GM21515 (cell line): ENCODE measurements at regions not wholly inside any gene's neighbourhood (a gene's known extent, or its start where the extent isn't known, plus 50 kb on each side); places are given as distances from the start of the nearest gene placed in this dataset.

Experiments used
- ATAC-seq: cut with Tn5 transposase; IDR thresholded peaks from one replicate; pipeline ENCODE4 v1.9.1; 2021; ENCODE audit not compliant: unreplicated experiment

DNA sequence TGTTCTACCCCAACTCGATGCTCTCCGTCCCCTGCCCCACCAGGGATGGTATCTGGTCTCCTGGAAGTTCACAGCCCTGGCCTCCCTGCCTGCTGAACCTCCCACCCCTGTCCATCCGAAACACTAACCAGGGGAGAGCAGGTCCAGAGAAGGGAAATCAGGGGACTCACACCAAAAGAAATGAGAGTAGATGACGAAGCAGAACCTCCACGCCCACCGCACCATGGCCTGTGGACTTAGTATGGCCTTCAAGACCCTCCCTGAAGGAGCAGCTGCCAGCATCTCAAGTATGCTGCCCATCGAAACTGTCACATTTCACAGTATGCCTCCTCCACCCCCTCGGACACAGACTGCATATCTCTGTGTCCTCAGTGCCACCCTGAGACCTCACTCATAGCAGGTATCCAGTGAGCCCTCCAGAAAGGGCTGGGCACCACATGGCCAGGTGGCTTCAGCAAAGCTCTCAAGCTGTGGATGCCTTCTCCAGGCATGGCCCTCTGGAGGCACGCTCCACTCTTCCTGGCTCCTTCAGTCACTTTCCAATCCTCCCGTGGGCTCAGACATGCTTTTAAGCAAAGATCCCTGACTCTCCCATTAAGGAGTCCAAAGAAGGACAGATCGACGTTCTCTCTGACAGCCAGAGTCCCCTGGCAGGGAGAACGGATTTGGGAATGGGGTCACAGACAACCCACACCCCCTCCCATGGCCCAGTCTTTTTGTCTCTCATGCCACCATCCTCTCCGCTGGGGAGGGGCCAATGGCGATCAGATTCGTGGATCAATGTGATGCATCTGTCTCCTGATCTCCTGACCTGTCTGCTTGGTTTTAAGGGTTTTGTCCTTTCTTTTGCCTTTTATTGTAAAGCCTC lies 158.4 kb downstream of the ANKRD60 start:
- no peak for ATAC-seq

DNA sequence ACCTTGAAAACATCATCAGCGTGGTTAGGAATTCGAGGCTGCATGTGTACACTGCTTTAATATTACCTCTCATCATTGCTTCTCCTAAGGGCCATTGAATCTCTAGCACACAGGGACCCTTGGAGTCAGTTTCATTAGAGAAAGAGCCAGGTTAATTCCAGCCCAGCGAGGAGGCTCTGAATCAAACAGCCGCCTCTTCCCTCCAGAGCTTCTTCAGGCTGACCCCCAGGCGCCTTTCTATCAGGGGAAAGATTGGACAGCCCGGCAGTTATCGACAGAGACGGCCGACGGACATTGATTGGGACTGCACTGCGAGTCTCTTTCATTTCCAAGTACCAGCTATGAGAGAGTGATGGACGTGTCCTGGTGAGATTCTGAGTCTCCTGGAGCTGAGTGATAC lies 159.2 kb downstream of the ANKRD60 start:
- ATAC-seq = no peak

DNA sequence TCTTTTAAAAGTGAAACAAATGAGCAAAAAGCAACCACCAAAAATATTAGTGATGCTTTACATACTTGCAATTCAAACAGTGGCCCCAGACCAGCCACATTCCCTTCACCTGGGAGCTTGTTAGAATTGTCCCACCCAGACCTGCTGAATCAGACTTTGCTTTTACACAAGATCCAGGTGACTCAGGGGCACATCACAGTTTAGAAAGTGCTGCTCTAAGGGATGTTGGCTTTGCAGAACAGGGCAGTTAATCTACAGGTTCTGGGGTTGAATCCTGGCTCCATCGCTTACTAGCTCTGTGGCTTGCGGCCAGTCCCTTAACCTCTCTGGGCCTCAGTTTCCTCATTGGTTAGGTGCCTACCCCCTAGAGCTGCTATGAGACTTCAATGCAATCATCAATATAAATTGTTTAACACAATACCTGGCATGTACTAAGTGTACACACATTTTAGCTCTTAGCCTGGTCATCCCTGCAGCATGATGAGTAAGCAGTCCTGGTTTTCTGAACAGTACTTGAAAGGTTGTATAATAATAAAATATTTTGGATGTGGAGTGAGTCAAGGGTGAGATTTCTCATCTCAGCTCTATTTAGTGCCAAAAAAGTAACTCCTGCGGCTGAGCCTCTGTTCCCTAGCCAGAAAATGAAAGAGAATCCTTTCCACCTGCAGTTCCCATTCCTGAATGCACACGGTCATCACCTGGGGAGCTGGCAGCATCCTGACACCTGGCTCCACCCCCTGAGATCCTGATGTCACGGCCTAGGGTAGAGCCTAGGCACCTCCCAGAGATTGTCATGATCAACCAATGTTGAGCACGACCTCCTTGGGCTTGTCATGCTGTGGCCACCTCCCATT lies 162.7 kb downstream of the ANKRD60 start:
- no peak for ATAC-seq

DNA sequence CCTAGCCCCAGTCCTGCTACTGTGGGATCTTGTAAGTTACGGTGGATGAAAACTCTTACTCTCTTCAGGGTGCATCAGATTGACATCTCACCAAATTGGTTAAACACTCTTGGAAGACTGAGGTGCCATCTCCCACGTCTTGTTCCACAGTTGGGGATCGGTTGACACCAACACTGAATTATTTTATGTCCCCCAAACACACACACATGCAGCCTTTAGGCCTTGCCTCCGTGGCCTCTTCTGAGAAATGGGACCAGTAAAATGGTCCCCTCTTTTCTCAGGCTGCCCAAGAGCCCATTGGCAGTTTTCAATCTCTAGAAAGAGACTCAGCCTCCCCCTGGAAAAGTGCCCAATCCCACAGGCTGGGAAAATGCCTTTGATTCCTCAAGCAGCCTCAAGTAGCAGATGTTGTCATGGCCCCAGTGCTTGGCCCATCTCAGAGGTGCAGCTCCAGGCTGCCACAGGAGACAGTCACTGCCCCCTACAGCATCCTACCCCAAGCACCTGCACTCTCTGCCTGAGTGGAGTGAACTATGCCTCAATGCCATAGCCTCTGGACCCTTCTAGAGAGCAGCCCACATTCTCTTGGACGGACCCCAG lies 163.9 kb downstream of the ANKRD60 start:
- ATAC-seq = no peak

DNA sequence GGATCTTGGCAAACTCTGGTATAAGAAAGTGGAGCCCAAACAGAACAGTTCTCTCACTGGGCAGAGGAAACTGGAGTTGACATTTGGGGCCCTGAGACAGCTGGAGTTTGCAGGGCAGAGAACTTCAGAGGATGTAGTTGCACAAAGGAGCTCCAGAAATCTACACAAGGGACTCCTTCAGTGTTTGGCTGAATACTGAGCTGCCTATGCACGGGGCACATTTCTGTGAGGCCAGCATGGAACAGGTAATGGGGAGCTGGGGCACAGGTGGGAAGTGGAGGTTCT lies 169.3 kb downstream of the ANKRD60 start:
- no peak for ATAC-seq

DNA sequence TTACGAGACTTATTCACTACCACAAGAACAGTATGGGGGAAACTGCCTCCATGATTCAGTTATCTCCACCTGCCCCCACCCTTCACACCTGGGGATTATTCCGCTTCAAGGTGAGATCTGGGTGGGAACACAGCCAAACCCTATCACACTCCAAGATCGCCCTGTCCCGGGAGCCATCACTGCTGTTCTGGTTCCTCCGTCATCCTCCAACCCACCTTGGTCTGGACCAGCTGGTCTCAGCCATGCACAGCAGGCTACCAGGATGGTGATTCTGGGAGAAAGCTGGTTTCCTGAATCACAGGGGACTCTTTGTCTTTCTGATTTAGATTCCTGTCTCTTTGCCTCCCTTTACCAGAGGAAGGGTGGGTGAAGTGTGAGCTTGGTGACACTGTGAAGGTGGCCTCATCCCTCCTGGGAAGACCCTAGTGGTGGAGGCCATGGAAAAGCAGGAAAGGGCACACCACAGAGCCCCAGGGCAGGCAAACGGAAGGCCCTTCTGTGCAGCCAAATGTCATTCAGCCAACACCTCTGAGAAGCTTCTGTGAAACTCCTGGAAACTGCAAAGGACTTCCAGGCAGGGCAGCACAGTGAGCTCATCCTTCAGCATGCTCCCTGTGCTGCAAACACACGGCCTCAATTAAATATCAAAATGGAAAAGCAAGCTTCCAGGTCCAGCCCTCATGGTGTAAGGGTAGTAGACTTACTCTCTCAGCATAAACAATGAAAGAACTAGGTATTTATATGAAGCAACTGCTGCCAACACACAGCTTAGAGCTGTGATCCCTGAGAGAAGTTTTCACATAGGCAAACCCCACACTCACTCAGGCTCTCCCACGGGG lies 169.8 kb downstream of the ANKRD60 start:
- no peak for ATAC-seq

DNA sequence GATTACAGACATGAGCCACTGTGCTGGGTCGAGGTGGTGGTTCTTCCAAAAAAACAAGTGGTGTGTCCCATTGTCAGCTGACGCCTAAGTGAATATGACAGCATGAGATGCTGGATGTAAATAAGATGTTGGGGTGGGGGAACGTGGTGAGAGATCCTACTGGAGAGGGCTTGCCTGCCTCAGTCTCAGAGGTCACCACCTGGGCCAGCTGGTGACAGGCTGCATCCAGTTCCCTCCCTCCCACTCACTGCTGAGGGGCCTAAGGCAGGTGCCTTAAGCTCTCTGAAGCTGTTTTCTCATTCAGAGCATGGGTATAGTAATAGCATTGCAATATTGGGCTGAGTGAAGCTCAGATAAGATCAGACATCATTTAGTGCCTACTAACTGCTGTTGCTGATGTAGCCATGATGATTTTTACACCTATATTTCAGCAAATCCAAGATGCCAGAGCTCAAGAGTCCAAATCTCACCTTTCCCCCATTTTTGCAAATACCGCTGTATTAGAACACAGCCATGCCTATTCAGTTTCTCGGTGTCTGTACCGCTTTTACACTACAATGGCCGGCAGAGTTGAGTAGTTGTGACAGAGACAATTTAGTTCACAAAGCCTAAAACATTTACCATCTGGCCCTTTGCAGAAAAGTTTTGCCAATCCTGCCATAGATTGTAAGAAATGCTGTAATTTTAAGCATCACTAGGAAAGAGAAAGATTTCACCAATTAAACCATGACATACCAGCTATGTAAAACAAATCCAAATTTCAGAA lies 171.3 kb downstream of the ANKRD60 start:
- ATAC-seq = no peak

DNA sequence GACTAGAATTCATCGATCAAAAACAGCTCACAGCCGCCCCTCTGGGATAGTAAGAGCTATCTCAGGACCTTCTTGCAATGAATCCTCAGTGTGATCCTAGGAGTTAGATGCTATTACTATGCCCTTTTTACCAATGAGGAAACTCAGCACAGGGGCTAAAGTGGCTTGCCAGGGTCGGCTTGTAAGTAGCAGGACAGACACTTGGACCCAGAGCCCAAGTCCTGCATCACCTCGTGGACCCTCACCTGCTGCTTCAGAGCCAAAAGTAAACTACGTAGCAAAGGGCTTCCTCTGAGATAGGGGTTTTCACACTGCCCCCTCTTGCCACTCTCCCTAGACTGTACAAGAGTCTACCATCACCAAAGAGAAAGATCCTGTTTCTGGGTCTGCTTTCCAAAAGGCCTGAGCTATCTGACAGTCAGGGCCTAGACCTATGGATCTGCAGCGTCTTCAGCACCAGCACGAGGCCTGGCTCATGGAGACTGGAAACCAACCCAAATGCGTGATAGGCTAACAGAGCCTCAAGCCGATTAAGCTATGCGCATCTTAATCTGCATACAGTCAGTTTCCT lies 172.3 kb downstream of the ANKRD60 start:
- ATAC-seq = no peak

DNA sequence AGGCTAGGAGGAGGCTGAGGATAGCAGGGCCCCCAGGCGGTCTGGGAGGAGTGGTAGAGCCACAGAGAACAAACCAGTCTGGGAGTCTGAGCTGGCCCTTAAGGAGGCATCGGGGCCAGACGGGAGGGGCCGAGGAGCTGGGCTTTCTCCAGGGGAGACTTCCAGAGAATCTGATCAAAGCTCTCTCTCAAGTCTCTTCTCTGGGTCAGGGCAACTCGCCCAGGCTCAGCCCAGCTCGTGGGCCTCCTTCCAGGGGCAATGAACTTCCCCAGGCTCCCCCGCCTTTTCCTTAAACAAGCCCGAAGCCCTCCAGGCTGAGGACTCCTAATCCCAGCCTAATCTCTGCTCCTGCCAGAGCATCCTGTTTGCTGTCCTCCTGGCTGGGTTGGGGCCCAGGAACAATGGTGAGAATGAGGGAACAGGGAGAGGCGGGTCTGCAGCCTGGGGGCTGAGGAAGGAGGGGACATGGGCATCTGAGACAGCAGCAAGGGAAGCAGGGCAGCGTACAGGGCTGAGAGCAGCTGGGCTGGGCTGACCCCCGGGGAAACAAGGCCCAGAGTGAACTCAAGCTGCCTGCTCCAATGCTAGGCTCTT lies 173.6 kb downstream of the ANKRD60 start:
- ATAC-seq = no peak

DNA sequence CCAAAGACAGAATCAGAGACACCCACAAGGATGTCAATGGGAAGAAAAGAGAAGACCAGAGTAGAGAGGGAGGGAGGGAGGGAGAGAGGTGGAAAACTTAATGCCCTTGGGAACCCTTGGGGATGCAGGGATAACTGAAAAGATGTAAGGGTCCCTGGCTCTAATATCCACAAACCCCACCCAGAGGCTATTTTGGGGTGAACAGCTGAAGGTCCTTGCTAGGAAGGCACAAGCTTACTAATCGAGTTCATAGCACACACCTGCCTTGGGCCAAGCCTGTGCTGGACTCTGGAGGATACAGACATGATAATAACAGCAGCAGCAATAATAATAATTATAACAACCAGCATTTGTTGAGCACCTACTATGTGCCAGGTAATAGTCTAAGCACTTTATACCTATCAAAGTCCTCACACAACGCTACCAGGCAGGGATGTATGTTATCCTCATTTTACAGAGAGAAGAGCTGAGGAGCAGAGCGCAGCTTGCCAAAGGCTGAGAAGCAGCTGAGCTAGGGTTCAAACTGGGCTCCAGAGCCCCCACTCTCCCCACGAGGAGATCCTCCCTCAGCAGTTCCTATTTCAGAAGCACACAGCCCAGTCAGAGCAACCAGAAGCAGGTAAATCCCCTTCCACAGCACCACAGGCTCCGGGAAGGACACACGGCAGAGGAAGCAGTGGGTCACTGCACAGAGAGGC lies 174.2 kb downstream of the ANKRD60 start:
- ATAC-seq = no peak

DNA sequence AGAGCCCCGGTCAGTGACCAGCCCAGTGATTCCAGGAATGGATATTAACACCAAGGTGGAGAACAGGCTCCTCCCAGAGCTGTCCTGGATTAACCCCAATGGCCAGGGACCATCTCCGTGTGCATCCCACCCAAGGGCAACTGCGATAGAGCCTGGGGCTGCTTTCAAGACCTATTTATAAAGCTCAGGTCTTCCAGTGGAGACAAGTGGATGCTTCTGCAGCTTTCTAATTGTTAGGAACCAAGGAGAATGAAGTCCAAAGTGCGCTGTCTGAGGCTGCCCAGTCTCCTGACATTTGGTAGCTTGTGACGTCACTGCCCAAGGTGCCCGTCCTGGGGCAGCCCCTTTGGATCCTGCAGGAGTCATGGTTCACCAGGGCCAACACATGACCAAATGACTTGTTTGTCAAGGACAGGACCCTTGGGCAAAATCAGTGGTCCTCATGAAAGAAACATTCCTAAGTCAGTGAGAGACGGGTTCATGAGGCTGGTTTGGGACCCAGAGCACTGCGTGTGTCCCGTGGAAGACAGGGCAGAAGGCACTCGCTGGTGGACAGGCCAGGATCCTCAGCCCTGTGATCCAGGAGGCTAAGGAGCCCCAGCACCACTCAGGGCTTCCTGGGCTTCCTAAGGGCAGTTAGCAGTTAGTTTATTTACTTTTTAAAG lies 174.9 kb downstream of the ANKRD60 start:
- ATAC-seq = no peak

DNA sequence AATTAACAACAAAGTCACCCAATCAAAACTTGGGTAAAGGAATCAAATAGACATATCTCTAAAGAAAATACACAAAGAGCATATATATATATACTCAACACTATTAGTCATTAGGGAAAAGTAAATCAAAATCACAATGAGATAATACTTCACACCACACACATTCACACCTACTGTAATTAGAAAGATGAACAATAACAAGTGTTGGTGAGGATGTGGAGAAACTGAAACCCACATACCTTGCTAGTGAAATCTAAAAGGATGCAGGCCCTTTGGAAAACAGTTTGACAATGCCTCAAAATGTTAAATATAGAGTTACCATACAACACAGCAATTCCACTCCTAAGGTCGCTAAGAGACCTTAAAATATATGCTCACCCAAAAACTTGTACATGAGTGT lies 177.1 kb downstream of the ANKRD60 start:
- ATAC-seq = no peak

DNA sequence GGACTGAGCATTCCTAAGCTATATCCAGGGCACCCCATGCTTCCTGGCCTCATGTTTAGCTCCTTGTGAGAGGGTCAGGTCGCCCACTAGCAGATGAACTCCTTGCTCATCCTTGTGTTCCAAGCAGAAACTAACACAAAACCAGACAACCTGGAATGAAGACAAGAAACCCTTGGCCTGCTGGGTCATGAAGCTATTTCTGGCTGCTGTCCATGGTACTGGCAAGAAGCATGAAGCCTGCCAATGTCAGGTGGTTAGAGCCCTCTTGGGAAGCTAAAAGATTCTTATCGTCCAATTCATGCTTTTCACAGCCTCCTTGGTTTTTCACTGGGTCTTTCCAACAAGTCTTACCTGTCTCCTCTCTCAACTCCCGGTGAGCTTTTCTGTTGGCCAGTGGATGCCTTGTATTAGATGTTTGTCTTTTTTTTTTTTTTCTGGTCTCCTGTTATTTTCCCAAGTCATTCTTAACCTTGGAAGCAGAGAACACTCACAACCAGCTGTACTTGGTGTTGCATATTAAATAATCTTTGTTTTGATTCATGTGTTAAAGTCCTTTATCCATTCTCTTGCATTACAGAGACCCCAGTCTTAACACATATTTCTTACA lies 180.3 kb downstream of the ANKRD60 start:
- ATAC-seq = no peak

DNA sequence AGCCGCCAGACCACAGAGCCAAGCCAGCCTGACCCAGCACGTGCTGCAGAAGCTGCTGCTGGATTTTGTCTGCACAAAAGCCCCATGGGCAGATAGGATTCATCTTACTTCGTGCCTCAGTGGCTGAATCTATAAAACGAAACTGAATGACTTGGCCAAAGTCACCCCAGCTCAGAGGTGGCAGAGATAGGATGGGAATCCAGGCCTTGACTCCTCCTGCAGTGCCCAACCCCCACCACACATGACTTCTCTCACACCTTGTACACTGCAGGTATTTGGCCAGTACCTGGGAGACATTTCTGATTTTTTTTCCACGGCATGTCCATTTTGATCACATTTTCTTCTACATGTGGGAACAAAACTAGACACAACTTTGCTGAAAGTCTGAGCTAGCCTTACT lies 182.1 kb downstream of the ANKRD60 start:
- no peak for ATAC-seq

DNA sequence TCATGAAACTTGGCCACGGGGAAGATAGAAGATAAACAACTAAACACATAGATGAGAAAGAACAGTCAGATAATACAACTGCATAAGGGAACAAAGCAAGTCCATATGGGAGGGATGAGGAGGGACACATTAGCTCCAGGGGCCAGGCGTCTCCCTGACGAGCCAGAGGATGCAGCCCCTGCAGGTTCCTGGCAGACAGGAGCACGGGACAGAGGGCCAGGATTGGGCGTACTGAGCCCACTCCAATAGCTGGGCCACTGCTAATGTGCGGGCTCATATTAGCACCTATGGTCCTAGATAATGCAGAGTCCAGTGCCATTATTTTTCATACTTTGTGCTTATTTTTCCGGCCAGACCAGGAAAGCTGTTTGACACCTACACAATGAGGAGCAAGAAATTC lies 182.9 kb downstream of the ANKRD60 start:
- no peak for ATAC-seq

DNA sequence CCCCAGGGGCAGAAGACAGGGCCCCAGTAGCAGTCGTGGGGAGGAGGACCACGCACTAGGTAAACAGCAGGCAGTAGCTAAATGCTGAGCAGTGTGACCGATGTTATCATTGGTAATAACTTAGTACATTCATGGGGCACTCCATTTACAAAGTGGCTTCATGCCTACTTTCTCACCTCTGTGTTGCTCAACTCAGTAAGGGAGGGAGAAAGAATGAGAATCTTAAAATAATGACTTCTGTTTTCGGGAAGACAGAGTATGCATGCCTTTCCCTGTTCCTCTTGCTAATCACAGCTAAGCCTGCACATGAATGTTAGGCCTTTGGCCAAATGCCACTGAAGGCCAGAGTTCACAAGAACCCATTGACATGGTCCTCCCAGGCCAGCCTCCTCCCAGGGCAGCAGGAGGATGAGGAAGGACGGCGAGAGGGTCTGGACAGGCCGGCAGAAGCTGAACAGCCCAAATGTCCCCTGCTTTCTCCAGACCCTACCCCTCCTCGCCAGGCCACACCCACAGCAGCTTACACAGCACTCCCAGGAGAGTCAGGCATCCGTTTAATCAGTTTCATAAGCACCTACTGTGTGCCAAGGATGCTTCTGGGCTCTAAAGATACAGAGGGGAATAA lies 183.4 kb downstream of the ANKRD60 start:
- no peak for ATAC-seq

DNA sequence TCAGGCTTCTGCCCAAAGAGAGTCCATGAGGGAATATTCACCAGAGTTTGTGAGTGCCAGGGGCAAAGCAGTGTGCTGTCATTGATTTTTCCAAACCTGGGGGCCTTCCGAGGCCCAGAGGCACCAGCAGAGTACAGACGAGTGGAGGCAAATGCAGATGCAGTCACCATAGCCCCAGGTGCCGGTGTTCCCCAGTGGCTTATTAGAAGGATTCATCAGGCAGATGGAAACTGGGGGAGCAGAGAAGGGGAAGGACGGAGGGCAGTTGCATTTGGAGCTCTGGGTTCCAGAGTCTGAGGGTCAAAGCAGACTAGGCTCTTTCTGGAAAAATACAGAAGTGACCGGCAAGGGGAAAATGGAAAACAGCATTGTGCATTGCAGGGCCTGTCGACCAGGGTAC lies 184.2 kb downstream of the ANKRD60 start:
- no peak for ATAC-seq
